RPMI8226 (cell line): ENCODE measurements at regions not wholly inside any gene's neighbourhood (a gene's known extent, or its start where the extent isn't known, plus 50 kb on each side); places are given as distances from the start of the nearest gene placed in this dataset.
"Not testable (repeated sequence)": the region's sequence is repeated elsewhere in the genome, so short reads cannot be mapped to it uniquely, and the experiment has no call there.

ENCODE experiments used
- DNase-seq: peaks from one replicate; pipeline ENCODE4 v3.0.0-alpha.2; 2015

GRCh38 chr6:26175428-26176181 lies 88.4 kb downstream of the HFE start:
- DNase-seq = peak; percentile 79

GRCh38 chr6:26179675-26180074 lies 92.4 kb downstream of the HFE start:
- DNase-seq = no peak

DNA sequence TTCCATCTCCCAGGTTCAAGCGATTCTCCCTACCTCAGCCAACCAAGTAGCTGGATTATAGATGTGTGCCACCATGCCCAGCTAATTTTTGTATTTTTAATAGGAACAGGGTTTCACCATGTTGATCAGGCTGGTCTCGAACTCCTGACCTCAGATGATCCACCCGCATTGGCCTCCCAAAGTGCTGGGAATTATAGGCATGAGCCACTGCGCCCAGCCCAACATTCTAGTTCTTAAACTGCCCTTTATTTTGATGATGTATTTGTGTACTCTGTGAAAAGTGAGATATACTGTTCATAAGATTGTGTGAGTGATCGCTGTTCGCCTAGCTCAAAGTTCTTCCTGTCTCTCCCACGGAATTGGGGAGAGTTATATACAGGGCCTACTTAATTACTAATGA lies 93.1 kb downstream of the HFE start:
- DNase-seq = no peak

GRCh38 chr6:26183237-26183580 lies 96.0 kb downstream of the HFE start:
- no peak for DNase-seq

GRCh38 chr6:26183581-26184366 lies 96.5 kb downstream of the HFE start:
- DNase-seq = no peak

DNA sequence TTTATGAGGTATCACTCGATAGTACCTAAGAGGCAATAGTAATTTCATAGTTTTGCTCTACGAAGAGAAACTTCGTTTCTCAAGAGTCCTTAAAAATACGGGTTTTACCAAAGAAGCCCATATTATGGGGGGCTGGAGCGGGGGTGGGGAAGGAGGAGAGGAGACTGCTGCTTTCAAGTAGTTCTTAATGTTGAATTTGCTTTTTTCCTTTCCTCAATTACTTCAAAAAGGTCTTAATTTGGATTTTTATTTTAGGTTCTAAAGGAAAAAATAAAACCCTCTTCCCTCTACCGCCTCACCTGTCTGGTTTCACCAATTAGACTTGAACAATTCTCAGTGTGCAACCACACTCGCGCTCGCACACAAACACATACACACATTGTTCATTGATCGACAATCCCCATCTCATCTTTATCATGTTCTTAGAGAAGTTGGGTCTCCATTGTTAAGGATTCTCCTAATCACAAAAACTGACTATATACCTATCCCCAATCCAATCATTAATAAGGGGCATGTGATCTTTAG lies 97.2 kb downstream of the HFE start:
- DNase-seq = no peak

- DNase-seq = no peak
Measured at GRCh38 chr6:26185004-26185403, 97.8 kb downstream of the HFE start.

DNA sequence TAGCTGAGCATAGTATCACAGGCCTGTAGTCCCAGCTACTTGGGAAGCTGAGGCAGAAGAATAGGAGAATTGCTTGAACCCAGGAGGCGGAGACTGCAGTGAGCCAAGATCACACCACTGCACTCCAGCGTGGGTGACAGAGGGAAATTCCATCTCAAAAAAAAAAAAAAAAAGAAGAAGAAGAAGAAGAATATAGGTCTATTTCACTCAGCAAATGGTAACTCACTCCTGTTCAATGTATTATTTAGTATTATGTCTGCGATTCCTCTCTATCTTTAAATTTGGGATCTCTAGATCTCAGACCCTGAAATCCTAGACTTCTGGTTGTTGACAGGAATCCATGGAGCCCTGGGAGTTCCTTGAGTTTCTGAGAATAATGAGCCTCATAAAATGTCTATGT lies 98.6 kb downstream of the HFE start:
- DNase-seq = no peak

DNA sequence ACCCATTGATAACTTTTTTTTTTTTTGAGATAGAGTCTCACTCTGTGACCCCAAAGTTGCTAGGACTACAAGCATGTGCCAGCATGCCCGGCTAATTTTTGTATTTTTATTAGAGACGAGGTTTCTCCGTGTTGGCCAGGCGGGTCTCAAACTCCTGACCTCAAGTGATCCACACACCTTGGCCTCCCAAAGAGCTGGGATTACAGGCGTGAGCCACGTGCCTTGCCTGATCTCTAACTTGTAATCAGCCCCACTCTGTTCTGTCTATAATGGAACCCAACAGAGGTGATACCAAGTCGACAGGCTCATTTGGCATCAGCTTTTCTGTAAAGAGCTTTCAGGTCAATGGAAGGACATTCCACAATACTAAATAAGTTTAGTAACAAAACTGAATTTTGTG lies 99.4 kb downstream of the HFE start:
- DNase-seq = no peak

DNA sequence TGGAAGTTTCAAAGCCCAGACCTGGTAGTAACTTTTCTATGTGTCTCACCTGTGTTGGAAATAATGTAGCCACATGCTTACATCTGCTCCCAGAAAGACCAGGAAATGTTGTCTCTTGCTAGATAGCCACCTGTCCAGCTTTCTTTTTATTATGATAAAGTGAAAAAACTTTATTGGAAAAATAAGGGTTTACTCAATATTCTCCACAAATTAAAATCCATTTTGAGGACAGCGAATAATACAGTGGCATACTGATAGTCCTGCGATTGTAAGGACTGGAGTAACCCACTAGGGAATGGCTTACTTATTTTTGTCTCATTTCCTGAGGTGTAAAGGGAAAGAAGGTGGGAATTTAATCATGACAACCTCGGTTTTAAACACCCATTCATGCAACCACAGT lies 100.1 kb downstream of the HFE start:
- DNase-seq = no peak

- DNase-seq = peak; percentile 63
Measured at GRCh38 chr6:26187981-26188635, 100.9 kb downstream of the HFE start.

- DNase-seq = not testable (repeated sequence)
Measured at GRCh38 chr6:26191512-26191911, 104.3 kb downstream of the HFE start.

GRCh38 chr6:26193467-26194328 lies 106.5 kb downstream of the HFE start:
- no peak for DNase-seq

- no peak for DNase-seq
Measured at GRCh38 chr6:26194329-26194701, 107.1 kb downstream of the HFE start.

GRCh38 chr6:26194816-26195375 lies 107.7 kb downstream of the HFE start:
- no peak for DNase-seq

GRCh38 chr6:26195376-26195923 lies 108.2 kb downstream of the HFE start:
- DNase-seq = peak; percentile 96

- DNase-seq = peak; percentile 84
Measured at GRCh38 chr6:26195924-26196845, 109.0 kb downstream of the HFE start.

GRCh38 chr6:26196846-26197635 lies 109.8 kb downstream of the HFE start:
- peak; percentile 95 for DNase-seq

- DNase-seq = no peak
Measured at GRCh38 chr6:26197636-26197932, 110.4 kb downstream of the HFE start.
